H1 (cell line): ENCODE measurements at regions not wholly inside any gene's neighbourhood (a gene's known extent, or its start where the extent isn't known, plus 50 kb on each side); places are given as distances from the start of the nearest gene placed in this dataset.

Experiments
- CTCF ChIA-PET: fragments of 300-600 bp; sonication (Branson Sonifier 250); formaldehyde crosslinking; loops from one replicate; lab custom pipeline; 2021; ENCODE audit not compliant: partially characterized antibody; lab: Charles Lee
- POLR2A ChIA-PET: fragments of 300-600 bp; sonication (Branson Sonifier 250); formaldehyde crosslinking; loops from one replicate; lab custom pipeline; 2021; ENCODE audit warnings: inconsistent platforms; ENCODE audit not compliant: partially characterized antibody; lab: Charles Lee
- DNase-seq, 2 experiments: peaks; one replicate each; pipeline versions ENCODE4 v3.0.0 to v3.0.0-alpha.2; 2010 to 2022; ENCODE audit warnings: low spot score in 2 of 2, low read depth in 1 of 2, mixed read lengths in 1 of 2
- FAIRE-seq: peaks from 2 replicates; lab custom pipeline; 2011; peaks lifted over from hg19 to GRCh38; lab: Jason Lieb, UNC
- H2AFZ ChIP-seq: 2 replicates; pipeline ENCODE4 v1.8.1; 2012; ENCODE audit warnings: low read length, inconsistent platforms
- H2AK5ac ChIP-seq: 2 replicates; pipeline ENCODE4 v1.6.1; 2013; ENCODE audit warnings: low read depth, low read length
- H2BK120ac ChIP-seq: replicated peaks from 2 replicates; pipeline ENCODE3; 2013; ENCODE audit warnings: low read depth, low read length, inconsistent platforms
- H2BK12ac ChIP-seq: 2 replicates; pipeline ENCODE4 v1.6.1; 2013; ENCODE audit warnings: low read depth, low read length
- H2BK15ac ChIP-seq: 2 replicates; pipeline ENCODE4 v1.6.1; 2013; ENCODE audit warnings: low read length
- H2BK20ac ChIP-seq: 2 replicates; pipeline ENCODE4 v1.6.1; 2013; ENCODE audit warnings: low read length
- H2BK5ac ChIP-seq: 2 replicates; pipeline ENCODE4 v1.6.1; 2013; ENCODE audit warnings: low read depth, low read length
- H3K14ac ChIP-seq: 2 replicates; pipeline ENCODE4 v1.6.1; 2013; ENCODE audit warnings: inconsistent platforms; ENCODE audit not compliant: insufficient read length
- H3K18ac ChIP-seq: 2 replicates; pipeline ENCODE4 v1.6.1; 2013; ENCODE audit warnings: low read length; ENCODE audit errors: extremely low read depth
- H3K23ac ChIP-seq: 2 replicates; pipeline ENCODE4 v1.6.1; 2013; ENCODE audit warnings: inconsistent platforms; ENCODE audit not compliant: insufficient read length
- H3K23me2 ChIP-seq: 2 replicates; pipeline ENCODE4 v1.6.1; 2013; ENCODE audit warnings: low read depth, low read length
- H3K27ac ChIP-seq: 2 replicates; pipeline ENCODE4 v1.6.1; 2011; ENCODE audit warnings: low read depth, low read length, inconsistent platforms
- H3K27me3 ChIP-seq, 4 experiments: replicated peaks in 1 of 4; 1 replicate in 1 of 4; 2 replicates in 3 of 4; pipeline versions ENCODE4 v1.6.1 to v1.8.1; 2011 to 2013; ENCODE audit warnings: low read length in 3 of 4, mild to moderate bottlenecking in 3 of 4, inconsistent platforms in 2 of 4, mixed read lengths in 2 of 4, moderate library complexity in 1 of 4; ENCODE audit not compliant: control insufficient read depth in 3 of 4, insufficient read depth in 3 of 4; ENCODE audit errors: extremely low read depth in 1 of 4
- H3K36me3 ChIP-seq, 4 experiments: 2 replicates each; pipeline versions ENCODE4 v1.6.1 to v1.8.1; 2011 to 2013; ENCODE audit warnings: mild to moderate bottlenecking in 4 of 4, low read length in 3 of 4, moderate library complexity in 2 of 4, control low read depth in 1 of 4, inconsistent platforms in 1 of 4; ENCODE audit not compliant: insufficient read depth in 4 of 4, control insufficient read depth in 2 of 4
- H3K4ac ChIP-seq: replicated peaks from 2 replicates; pipeline ENCODE3; 2013; ENCODE audit warnings: low read length, low read depth, mixed read lengths, inconsistent platforms; ENCODE audit not compliant: insufficient read length
- H3K4me1 ChIP-seq, 4 experiments: replicated peaks in 1 of 4; 1 replicate in 1 of 4; 2 replicates in 3 of 4; pipeline versions ENCODE4 v1.6.1 to v1.8.1; 2011 to 2013; ENCODE audit warnings: low read length in 3 of 4, inconsistent platforms in 2 of 4, mixed read lengths in 1 of 4; ENCODE audit not compliant: insufficient read depth in 4 of 4, control insufficient read depth in 3 of 4
- H3K4me2 ChIP-seq, 2 experiments: 2 replicates each; pipeline versions ENCODE4 v1.6.1 to v1.8.1; 2011 to 2013; ENCODE audit warnings: low read depth in 2 of 2, low read length in 2 of 2, control low read depth in 1 of 2, inconsistent platforms in 1 of 2, mild to moderate bottlenecking in 1 of 2; ENCODE audit not compliant: insufficient read depth in 1 of 2
- H3K4me3 ChIP-seq, 4 experiments: fragments of 200-600, 300-600 bp in 1 of 4; sonication (generic), shearing (Covaris generic), sonication (Bioruptor Twin) in 1 of 4; 2 replicates each; pipeline versions ENCODE4 v1.5.1 to v1.8.1; 2011 to 2016; ENCODE audit warnings: low read length in 4 of 4, low read depth in 3 of 4, control low read depth in 2 of 4, inconsistent platforms in 2 of 4, mild to moderate bottlenecking in 2 of 4, mixed read lengths in 1 of 4, moderate library complexity in 1 of 4; ENCODE audit not compliant: insufficient read depth in 2 of 4; ENCODE audit errors: extremely low read depth in 1 of 4
- H3K56ac ChIP-seq: replicated peaks from 2 replicates; pipeline ENCODE3; 2013; ENCODE audit warnings: low read depth, mild to moderate bottlenecking, mixed read lengths, low read length, inconsistent platforms; ENCODE audit not compliant: insufficient read length
- H3K79me1 ChIP-seq: 2 replicates; pipeline ENCODE4 v1.6.1; 2013; ENCODE audit warnings: low read depth, low read length, control low read depth
- H3K79me2 ChIP-seq, 2 experiments: 2 replicates each; pipeline versions ENCODE4 v1.6.1 to v1.8.1; 2012 to 2013; ENCODE audit warnings: low read length in 2 of 2, mild to moderate bottlenecking in 2 of 2, inconsistent platforms in 1 of 2; ENCODE audit not compliant: insufficient read depth in 2 of 2, control insufficient read depth in 1 of 2
- H3K9ac ChIP-seq, 4 experiments: replicated peaks in 1 of 4; 1 replicate in 1 of 4; 2 replicates in 3 of 4; pipeline versions ENCODE4 v1.6.1 to v1.8.1; 2011 to 2013; ENCODE audit warnings: low read depth in 3 of 4, low read length in 3 of 4, control low read depth in 2 of 4, mild to moderate bottlenecking in 2 of 4, moderate library complexity in 2 of 4, inconsistent platforms in 1 of 4; ENCODE audit errors: extremely low read depth in 1 of 4
- H3K9me3 ChIP-seq, 2 experiments: 2 replicates each; pipeline versions ENCODE4 v1.6.1 to v1.8.1; 2012 to 2013; ENCODE audit warnings: mild to moderate bottlenecking in 2 of 2, moderate library complexity in 2 of 2, control low read depth in 1 of 2, inconsistent platforms in 1 of 2, low read depth in 1 of 2, low read length in 1 of 2, mixed read lengths in 1 of 2; ENCODE audit not compliant: insufficient read depth in 2 of 2
- H4K20me1 ChIP-seq, 2 experiments: replicated peaks in 1 of 2; 2 replicates each; pipeline versions ENCODE3 to v1.8.1; 2011 to 2013; ENCODE audit warnings: inconsistent platforms in 2 of 2, low read length in 2 of 2, mild to moderate bottlenecking in 1 of 2; ENCODE audit not compliant: insufficient read depth in 2 of 2, control insufficient read depth in 1 of 2
- H4K5ac ChIP-seq: 2 replicates; pipeline ENCODE4 v1.6.1; 2013; ENCODE audit warnings: low read length, low read depth, mixed read lengths, inconsistent platforms; ENCODE audit not compliant: insufficient read length
- H4K8ac ChIP-seq: 2 replicates; pipeline ENCODE4 v1.8.0; 2013; ENCODE audit warnings: mild to moderate bottlenecking, moderate library complexity, low read length, inconsistent platforms; ENCODE audit not compliant: insufficient read depth; ENCODE audit errors: extremely low read depth
- H4K91ac ChIP-seq: replicated peaks from 2 replicates; pipeline ENCODE3; 2013; ENCODE audit warnings: low read length, mixed read lengths, inconsistent platforms; ENCODE audit not compliant: insufficient read length
- BCL11A ChIP-seq, 2 experiments: IDR thresholded peaks; one replicate each; pipeline ENCODE4 v1.6.1; 2011; ENCODE audit warnings: low read depth in 2 of 2, low read length in 2 of 2, mild to moderate bottlenecking in 2 of 2
- HDAC2 ChIP-seq, 2 experiments: fragments of 300-600 bp in 1 of 2; sonication (generic) in 1 of 2; IDR thresholded peaks; 2 replicates each; pipeline ENCODE4 v1.6.1; 2011 to 2012; ENCODE audit warnings: low read depth in 2 of 2, low read length in 2 of 2, mild to moderate bottlenecking in 2 of 2, moderate library complexity in 2 of 2, borderline replicate concordance in 1 of 2, inconsistent platforms in 1 of 2
- NANOG ChIP-seq: IDR thresholded peaks from 2 replicates; pipeline ENCODE4 v1.6.1; 2011; ENCODE audit warnings: low read length, low read depth, mild to moderate bottlenecking, inconsistent platforms; ENCODE audit not compliant: insufficient read depth, poor library complexity, severe bottlenecking
- SIRT6 ChIP-seq: IDR thresholded peaks from one replicate; pipeline ENCODE4 v1.7.1; 2012; ENCODE audit warnings: low read length, inconsistent platforms
- TEAD4 ChIP-seq: IDR thresholded peaks from 2 replicates; pipeline ENCODE4 v1.6.1; 2012; ENCODE audit warnings: low read depth, low read length, inconsistent platforms, mixed read lengths
- WGBS, 2 experiments: shearing (Covaris generic) in 1 of 2; methylation state at CpG; one replicate each; pipeline versions ENCODE4 v1.1.6 to v1.1.7; 2013 to 2015; ENCODE audit warnings: low lambda C conversion rate in 2 of 2, mixed read lengths in 2 of 2, inconsistent platforms in 1 of 2, low coverage in 1 of 2, missing lambda C conversion rate in 1 of 2; ENCODE audit not compliant: insufficient replicate concordance in 2 of 2, insufficient coverage in 1 of 2, insufficient read length in 1 of 2; ENCODE audit errors: extremely low coverage in 1 of 2, missing lambda C conversion rate in 1 of 2; 5-methylcytosine and 5-hydroxymethylcytosine counted together

GRCh38 chr6:3920321-3920720 is 71.1 kb downstream of the FAM50B start:
- no peak overlapping the region for H3K9ac ChIP-seq
- no peak for TF ChIP-seq BCL11A (IDR thresholded peaks at IDR 0.05; ENCODE audit: low read depth in 2 of 2, low read length in 2 of 2)
- TF ChIP-seq HDAC2 (IDR thresholded peaks at IDR 0.05; ENCODE audit: borderline replicate concordance in 1 of 2, low read depth in 2 of 2, low read length in 2 of 2) = no peak
- TF ChIP-seq TEAD4 = no peak
- no peak for TF ChIP-seq NANOG
- no peak for TF ChIP-seq SIRT6
- TF ChIP-seq, all 59 proteins: peak for 0
- no peak overlapping the region for H3K56ac ChIP-seq
- H3K9me3 ChIP-seq = peaks cover 3% of the 10 kb centered on the region in 2 experiments; a peak in 2 of 4 replicates
- H2BK5ac ChIP-seq = no peak overlapping the region
- H3K4me1 ChIP-seq = peaks cover 0 to 4% (median 0%) of the 10 kb centered on the region in 4 experiments; a peak in 1 of 7 replicates
- no peak overlapping the region for H2BK20ac ChIP-seq
- no peak overlapping the region for H3K14ac ChIP-seq
- H3K36me3 ChIP-seq = no peaks in the 10 kb centered on the region; a peak in 1 of 8 replicates
- no peak overlapping the region for H3K4me3 ChIP-seq
- no peak overlapping the region for H3K18ac ChIP-seq
- DNase-seq (no peak), FAIRE-seq (no peak)
- no peak overlapping the region for H4K91ac ChIP-seq
- no peak overlapping the region for H3K4me2 ChIP-seq
- H4K5ac ChIP-seq = no peak overlapping the region
- ChIA-PET POLR2A (no interaction called here), CTCF (interaction anchor here (1.5 to 1.6 kb wide), 2 partner anchors 33 to 71 kb away, joined by 5 to 7 read pairs; partner anchors contain the start of gene FAM50B)
- no peak overlapping the region for H2AFZ ChIP-seq
- H2BK120ac ChIP-seq = no peak overlapping the region
- no peak overlapping the region for H3K23ac ChIP-seq
- H3K79me2 ChIP-seq = no peaks in the 10 kb centered on the region
- no peak overlapping the region for H3K4ac ChIP-seq
- H2BK12ac ChIP-seq = no peak overlapping the region
- no peak overlapping the region for H3K27ac ChIP-seq
- no peak overlapping the region for H2BK15ac ChIP-seq
- no peaks in the 10 kb centered on the region for H3K27me3 ChIP-seq
- no peak overlapping the region for H2AK5ac ChIP-seq
- no peak overlapping the region for H4K8ac ChIP-seq
- 81% methylated on average over 6 of the region's 6 CpGs; no CpG with 5 or more reads in 1 of the 2 experiments for WGBS, 2 experiments
- H3K79me1 ChIP-seq = no peaks in the 10 kb centered on the region
- H4K20me1 ChIP-seq = no peaks in the 10 kb centered on the region
- H3K23me2 ChIP-seq = no peaks in the 10 kb centered on the region
